PC-9 (cell line): ENCODE measurements at regions not wholly inside any gene's neighbourhood (a gene's known extent, or its start where the extent isn't known, plus 50 kb on each side); places are given as distances from the start of the nearest gene placed in this dataset.

Experiments
- BruUV-seq: library from RNA; stranded (reverse); fragments of 400-500 nt; replicated peaks from 2 replicates; lab custom pipeline; 2021; lab: Mats Ljungman, UMichigan
- CTCF ChIA-PET: fragments of 300-600 bp; sonication (Branson Sonifier 250); formaldehyde crosslinking; loops from one replicate; lab custom pipeline; 2022; ENCODE audit warnings: antibody characterized with exemption; lab: Charles Lee
- POLR2A ChIA-PET: fragments of 300-600 bp; sonication (Branson Sonifier 250); formaldehyde crosslinking; loops from one replicate; lab custom pipeline; 2022; ENCODE audit warnings: antibody characterized with exemption; ENCODE audit not compliant: unreplicated experiment; lab: Charles Lee
- DNase-seq, 2 experiments: peaks; one replicate each; pipeline versions ENCODE4 v3.0.0 to v3.0.0-alpha.2; 2015 to 2022; ENCODE audit warnings: mixed read lengths in 1 of 2
- H2AFZ ChIP-seq: fragments of 200-600 bp; sonication (generic); 2 replicates; pipeline ENCODE4 v1.8.1; 2017; ENCODE audit warnings: antibody characterized with exemption
- H3F3A ChIP-seq: fragments of 200-600 bp; sonication (generic); 2 replicates; pipeline ENCODE4 v1.8.1; 2017; ENCODE audit warnings: antibody characterized with exemption, mild to moderate bottlenecking, low read depth; ENCODE audit not compliant: insufficient read depth
- H3K27ac ChIP-seq: fragments of 200-600 bp; sonication (generic); 2 replicates; pipeline ENCODE4 v1.6.1; 2016; ENCODE audit warnings: mixed run types
- H3K27me3 ChIP-seq: fragments of 200-600 bp; sonication (generic); 2 replicates; pipeline ENCODE4 v1.6.1; 2016; ENCODE audit warnings: low read depth, mixed run types; ENCODE audit not compliant: insufficient read depth
- H3K36me3 ChIP-seq: fragments of 200-600 bp; sonication (generic); 2 replicates; pipeline ENCODE4 v1.6.1; 2016; ENCODE audit warnings: low read depth, mixed run types
- H3K4me1 ChIP-seq: fragments of 200-600 bp; sonication (generic); replicated peaks from 2 replicates; pipeline ENCODE4 v1.6.1; 2016; ENCODE audit warnings: mixed run types; ENCODE audit not compliant: insufficient read depth
- H3K4me2 ChIP-seq: fragments of 200-600 bp; sonication (generic); 2 replicates; pipeline ENCODE4 v1.6.1; 2017; ENCODE audit warnings: mixed run types
- H3K4me3 ChIP-seq: fragments of 200-600 bp; sonication (generic); 2 replicates; pipeline ENCODE4 v1.6.1; 2016; ENCODE audit warnings: mixed run types
- H3K79me2 ChIP-seq: fragments of 200-600 bp; sonication (generic); 2 replicates; pipeline ENCODE4 v1.6.1; 2017; ENCODE audit warnings: low read depth, mixed run types
- H3K9me2 ChIP-seq: fragments of 200-600 bp; sonication (generic); 2 replicates; pipeline ENCODE4 v1.8.1; 2017; ENCODE audit warnings: mild to moderate bottlenecking; ENCODE audit not compliant: insufficient read depth
- H3K9me3 ChIP-seq: fragments of 200-600 bp; sonication (generic); 2 replicates; pipeline ENCODE4 v1.8.1; 2016; ENCODE audit warnings: low read depth; ENCODE audit not compliant: insufficient read depth
- H4K20me1 ChIP-seq: fragments of 200-600 bp; sonication (generic); 2 replicates; pipeline ENCODE4 v1.8.1; 2017; ENCODE audit not compliant: insufficient read depth
- EZH2 ChIP-seq: fragments of 200-600 bp; sonication (generic); IDR thresholded peaks from 2 replicates; pipeline ENCODE4 v1.8.0; 2017; ENCODE audit warnings: antibody characterized with exemption, low read depth
- intact Hi-C: fragments of 100-400 bp; cut with micrococcal nuclease; formaldehyde crosslinking; loops from one replicate; pipeline ENCODE4 v1.10.0; 2022; ENCODE audit not compliant: unreplicated experiment
- TF ChIP-seq, protein P1 (sequence below): fragments of 200-600 bp; sonication (generic); conservative IDR thresholded peaks from 2 replicates; pipeline ENCODE4 v1.6.1; 2017; ENCODE audit warnings: mixed run types, antibody characterized with exemption, mild to moderate bottlenecking, moderate library complexity

DNA sequence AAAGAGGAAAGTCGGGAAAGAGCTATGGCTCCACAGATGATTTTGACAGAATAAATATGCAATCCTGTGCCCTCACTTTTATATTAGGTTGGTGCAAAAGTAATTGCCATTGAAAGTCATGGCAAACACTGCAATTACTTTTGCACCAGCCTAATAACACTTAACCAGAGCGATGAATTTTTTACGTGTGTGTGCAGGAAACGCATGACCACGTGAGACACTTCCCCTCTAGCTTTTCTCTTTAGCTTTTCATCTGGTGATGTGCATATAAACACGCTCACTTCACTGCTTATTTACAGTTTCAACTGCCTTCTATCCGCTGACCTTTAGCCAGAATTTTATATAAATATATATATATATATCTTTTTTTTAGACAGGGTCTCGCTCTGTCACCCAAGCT lies 216.3 kb upstream of the PSMD7 start:
- Histone ChIP-seq H3K4me3 (no peak overlapping the region), H3K27ac (no peak overlapping the region), H3F3A (no peaks in the 10 kb centered on the region), H4K20me1 (no peaks in the 10 kb centered on the region), H3K4me1 (no peaks in the 10 kb centered on the region), H3K9me3 (no peaks in the 10 kb centered on the region), H3K36me3 (no peaks in the 10 kb centered on the region), H3K79me2 (no peaks in the 10 kb centered on the region), H2AFZ (no peak overlapping the region), H3K27me3 (peaks cover 18% of the 10 kb centered on the region), H3K9me2 (no peaks in the 10 kb centered on the region), H3K4me2 (no peak overlapping the region)
- ChIA-PET CTCF (no interaction called here), POLR2A (interaction anchor here (0.6 kb wide), 1 partner anchor 365 kb away, joined by 7 read pairs; no protein-coding TSS in a partner anchor)
- intact Hi-C loops: no loop called here
- no TSS peak for BruUV-seq
- DNase-seq: no peak
- no peak for TF ChIP-seq EZH2
- TF ChIP-seq, protein P1, sequence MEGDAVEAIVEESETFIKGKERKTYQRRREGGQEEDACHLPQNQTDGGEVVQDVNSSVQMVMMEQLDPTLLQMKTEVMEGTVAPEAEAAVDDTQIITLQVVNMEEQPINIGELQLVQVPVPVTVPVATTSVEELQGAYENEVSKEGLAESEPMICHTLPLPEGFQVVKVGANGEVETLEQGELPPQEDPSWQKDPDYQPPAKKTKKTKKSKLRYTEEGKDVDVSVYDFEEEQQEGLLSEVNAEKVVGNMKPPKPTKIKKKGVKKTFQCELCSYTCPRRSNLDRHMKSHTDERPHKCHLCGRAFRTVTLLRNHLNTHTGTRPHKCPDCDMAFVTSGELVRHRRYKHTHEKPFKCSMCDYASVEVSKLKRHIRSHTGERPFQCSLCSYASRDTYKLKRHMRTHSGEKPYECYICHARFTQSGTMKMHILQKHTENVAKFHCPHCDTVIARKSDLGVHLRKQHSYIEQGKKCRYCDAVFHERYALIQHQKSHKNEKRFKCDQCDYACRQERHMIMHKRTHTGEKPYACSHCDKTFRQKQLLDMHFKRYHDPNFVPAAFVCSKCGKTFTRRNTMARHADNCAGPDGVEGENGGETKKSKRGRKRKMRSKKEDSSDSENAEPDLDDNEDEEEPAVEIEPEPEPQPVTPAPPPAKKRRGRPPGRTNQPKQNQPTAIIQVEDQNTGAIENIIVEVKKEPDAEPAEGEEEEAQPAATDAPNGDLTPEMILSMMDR: no peak

DNA sequence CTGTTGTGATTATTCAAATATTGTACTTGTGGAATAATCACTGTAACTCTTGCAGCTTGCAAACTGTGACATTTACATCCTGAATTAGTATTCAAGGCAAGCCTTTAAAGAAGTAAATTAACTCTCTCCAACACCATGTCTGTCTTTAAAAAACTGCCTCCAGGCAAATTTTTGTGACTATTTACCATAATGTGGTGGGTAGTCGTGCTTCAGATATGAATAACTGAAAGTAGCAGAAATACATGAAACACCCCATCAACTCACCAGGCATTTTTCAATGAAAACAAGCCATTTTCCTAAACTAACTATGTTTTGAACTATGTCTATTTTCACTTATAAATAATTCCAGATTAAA lies 217.4 kb upstream of the PSMD7 start:
- CTCF ChIA-PET: no interaction called here
- intact Hi-C loops: no loop called here

DNA sequence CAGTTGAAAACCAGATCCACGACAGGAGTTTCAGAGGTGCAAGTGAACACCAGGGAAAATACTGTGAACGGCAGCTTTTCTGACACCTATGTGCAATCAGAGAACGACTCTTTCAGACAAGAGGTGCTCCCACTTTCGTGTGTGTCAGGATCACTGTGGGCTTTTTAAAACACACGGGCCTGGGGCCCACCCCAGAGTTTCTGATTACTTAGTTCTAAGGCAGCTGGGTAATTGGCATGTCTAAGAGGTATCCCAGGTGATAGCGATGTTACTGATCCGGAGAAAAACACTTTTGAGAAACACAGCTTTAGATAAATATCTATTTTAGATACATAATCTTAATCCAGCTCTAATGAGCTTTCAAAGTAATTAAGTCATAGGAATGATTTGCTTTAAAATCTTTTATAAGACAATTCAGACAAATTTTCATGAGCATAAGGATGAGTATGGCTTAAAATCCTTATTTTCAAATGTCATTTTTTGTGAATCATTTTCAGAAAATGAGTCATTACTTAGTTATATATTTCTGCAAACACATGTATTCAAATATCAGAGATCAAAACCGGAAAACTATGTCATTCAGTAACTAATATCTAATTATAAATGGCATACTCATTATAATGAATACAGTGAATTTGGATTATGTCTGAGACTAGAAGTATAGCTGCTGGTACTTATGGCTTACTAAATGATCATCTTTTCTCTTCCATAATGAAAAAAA lies 217.9 kb upstream of the PSMD7 start:
- ChIA-PET CTCF (no interaction called here), POLR2A (no interaction called here)
- Histone ChIP-seq H3K27ac (no peak overlapping the region), H2AFZ (no peak overlapping the region), H4K20me1 (no peaks in the 10 kb centered on the region), H3K4me3 (no peak overlapping the region), H3K9me3 (no peaks in the 10 kb centered on the region), H3K9me2 (no peaks in the 10 kb centered on the region), H3K27me3 (peaks cover 22% of the 10 kb centered on the region), H3F3A (no peaks in the 10 kb centered on the region), H3K4me1 (no peaks in the 10 kb centered on the region), H3K36me3 (no peaks in the 10 kb centered on the region), H3K79me2 (no peaks in the 10 kb centered on the region), H3K4me2 (no peak overlapping the region)
- no TSS peak for BruUV-seq
- no peak for DNase-seq
- TF ChIP-seq, protein P1: no peak
- intact Hi-C loops: no loop called here

More for the DNA sequence above, 217.4 kb upstream of the PSMD7 start:
- no peaks in the 10 kb centered on the region for H3K36me3 ChIP-seq
- no peak overlapping the region for H3K4me2 ChIP-seq
- no TSS peak for BruUV-seq
- TF ChIP-seq, protein P1: no peak
- no peak for DNase-seq
- POLR2A ChIA-PET: no interaction called here
- no peaks in the 10 kb centered on the region for H4K20me1 ChIP-seq
- H3K27me3 ChIP-seq: peaks cover 22% of the 10 kb centered on the region
- no peaks in the 10 kb centered on the region for H3F3A ChIP-seq
- H3K4me3 ChIP-seq: no peak overlapping the region
- no peak overlapping the region for H3K27ac ChIP-seq
- H3K4me1 ChIP-seq: no peaks in the 10 kb centered on the region
- no peaks in the 10 kb centered on the region for H3K79me2 ChIP-seq
- no peaks in the 10 kb centered on the region for H3K9me3 ChIP-seq
- H2AFZ ChIP-seq: no peak overlapping the region
- no peaks in the 10 kb centered on the region for H3K9me2 ChIP-seq
